Liver (tissue), 3 donors: ENCODE measurements at regions not wholly inside any gene's neighbourhood (a gene's known extent, or its start where the extent isn't known, plus 50 kb on each side); places are given as distances from the start of the nearest gene placed in this dataset.

Experiments used
- CTCF ChIP-seq: fragments of 150-350 bp; IDR thresholded peaks from 2 replicates; pipeline ENCODE4 v1.5.1; 2017; ENCODE audit warnings: improper control_type of control experiment, low read depth, low read length; ENCODE audit not compliant: missing input control
- JUND ChIP-seq, 2 donors: IDR thresholded peaks; 2 replicates each; pipeline ENCODE4 v1.6.1; 2016; ENCODE audit warnings: antibody characterized with exemption in 2 of 2
- MAX ChIP-seq: IDR thresholded peaks from 2 replicates; pipeline ENCODE4 v1.6.1; 2016; ENCODE audit warnings: antibody characterized with exemption
- REST ChIP-seq: IDR thresholded peaks from 2 replicates; pipeline ENCODE4 v1.6.1; 2016; ENCODE audit warnings: antibody characterized with exemption, mild to moderate bottlenecking
- YY1 ChIP-seq: IDR thresholded peaks from 2 replicates; pipeline ENCODE4 v1.6.1; 2016; ENCODE audit warnings: antibody characterized with exemption, mild to moderate bottlenecking
- ZBTB33 ChIP-seq: IDR thresholded peaks from 2 replicates; pipeline ENCODE4 v1.6.1; 2016; ENCODE audit warnings: antibody characterized with exemption
- donor health status: healthy.
- donor health status: healthy.

- TF ChIP-seq CTCF = no peak
- TF ChIP-seq REST = no peak
- TF ChIP-seq ZBTB33 = no peak
- no peak for TF ChIP-seq YY1
- no peak for TF ChIP-seq MAX
- TF ChIP-seq JUND (IDR thresholded peaks at IDR 0.05) = no peak
Measured at GRCh38 chr12:100682178-100682577, 108.7 kb downstream of the GAS2L3 start.
